PC-3 (cell line): ENCODE measurements at regions not wholly inside any gene's neighbourhood (a gene's known extent, or its start where the extent isn't known, plus 50 kb on each side); places are given as distances from the start of the nearest gene placed in this dataset.
"Not testable (repeated sequence)": the region's sequence is repeated elsewhere in the genome, so short reads cannot be mapped to it uniquely, and the experiment has no call there.

Experiments used
- ATAC-seq: fragments of 200-7000 bp; cut with Tn5 transposase; 2 replicates; pipeline ENCODE4 v1.9.1; 2020; ENCODE audit warnings: mild to moderate bottlenecking, moderate library complexity
- BruUV-seq: library from RNA; stranded (reverse); fragments of 400-500 nt; replicated peaks from 2 replicates; lab custom pipeline; 2021; lab: Mats Ljungman, UMichigan
- CTCF ChIA-PET: fragments of 300-600 bp; sonication (Branson Sonifier 250); formaldehyde crosslinking; loops from one replicate; lab custom pipeline; 2022; ENCODE audit warnings: antibody characterized with exemption; lab: Charles Lee
- POLR2A ChIA-PET: fragments of 300-600 bp; sonication (Branson Sonifier 250); formaldehyde crosslinking; loops from one replicate; lab custom pipeline; 2022; ENCODE audit warnings: antibody characterized with exemption; ENCODE audit not compliant: unreplicated experiment; lab: Charles Lee
- DNase-seq: peaks from one replicate; pipeline ENCODE4 v3.0.0-alpha.2; 2015
- H2AFZ ChIP-seq: fragments of 300-600 bp; sonication (generic); 2 replicates; pipeline ENCODE4 v1.6.0; 2016; ENCODE audit warnings: antibody characterized with exemption, low read length
- H3F3A ChIP-seq: fragments of 300-600 bp; sonication (generic); one replicate; pipeline ENCODE4 v1.6.0; 2017; ENCODE audit warnings: antibody characterized with exemption, low read length, control low read depth, mild to moderate bottlenecking; ENCODE audit not compliant: unreplicated experiment
- H3K27ac ChIP-seq: fragments of 300-600 bp; sonication (generic); 2 replicates; pipeline ENCODE4 v1.5.1; 2016; ENCODE audit warnings: mild to moderate bottlenecking, low read length
- H3K27me3 ChIP-seq: fragments of 300-600 bp; sonication (generic); 2 replicates; pipeline ENCODE4 v1.6.1; 2016; ENCODE audit warnings: low read length, mixed read lengths
- H3K36me3 ChIP-seq: fragments of 300-600 bp; sonication (generic); 2 replicates; pipeline ENCODE4 v1.6.1; 2016; ENCODE audit warnings: low read depth, mixed run types, low read length, mixed read lengths
- H3K4me1 ChIP-seq: fragments of 300-600 bp; sonication (generic); 2 replicates; pipeline ENCODE4 v1.5.1; 2016; ENCODE audit warnings: low read length; ENCODE audit not compliant: insufficient read depth
- H3K4me2 ChIP-seq: fragments of 300-600 bp; sonication (generic); 2 replicates; pipeline ENCODE4 v1.6.0; 2016; ENCODE audit warnings: low read length
- H3K4me3 ChIP-seq: fragments of 300-600 bp; sonication (generic); 2 replicates; pipeline ENCODE4 v1.5.1; 2016; ENCODE audit warnings: mild to moderate bottlenecking, low read length, mixed read lengths
- H3K79me2 ChIP-seq: fragments of 300-600 bp; sonication (generic); 2 replicates; pipeline ENCODE4 v1.6.1; 2017; ENCODE audit warnings: low read length, mixed read lengths
- H3K9ac ChIP-seq: fragments of 300-600 bp; sonication (generic); 2 replicates; pipeline ENCODE4 v1.6.0; 2016; ENCODE audit warnings: mild to moderate bottlenecking, low read length
- H3K9me2 ChIP-seq: fragments of 300-600 bp; sonication (generic); replicated peaks from 2 replicates; pipeline ENCODE4 v1.6.1; 2016; ENCODE audit warnings: mixed run types, low read length, mixed read lengths
- H3K9me3 ChIP-seq: fragments of 300-600 bp; sonication (generic); 2 replicates; pipeline ENCODE4 v1.6.1; 2016; ENCODE audit warnings: low read length, mixed read lengths
- H4K20me1 ChIP-seq: fragments of 300-600 bp; sonication (generic); 2 replicates; pipeline ENCODE4 v1.6.1; 2016; ENCODE audit warnings: low read length, mixed read lengths
- EZH2 ChIP-seq: fragments of 300-600 bp; sonication (generic); IDR thresholded peaks from one replicate; pipeline ENCODE4 v1.6.1; 2017; ENCODE audit warnings: antibody characterized with exemption, mild to moderate bottlenecking, low read length; ENCODE audit not compliant: unreplicated experiment
- EZH2phosphoT487 ChIP-seq: fragments of 300-600 bp; sonication (generic); IDR thresholded peaks from 2 replicates; pipeline ENCODE4 v1.6.1; 2018; ENCODE audit warnings: mild to moderate bottlenecking, antibody characterized with exemption, low read length, borderline replicate concordance
- intact Hi-C: fragments of 100-400 bp; cut with micrococcal nuclease; formaldehyde crosslinking; loops from 2 replicates; pipeline ENCODE4 v1.9.0; 2023
- TF ChIP-seq, protein P1 (sequence below): fragments of 300-600 bp; sonication (generic); conservative IDR thresholded peaks from 2 replicates; pipeline ENCODE4 v1.5.1; 2017; ENCODE audit warnings: antibody characterized with exemption, low read depth, mild to moderate bottlenecking, low read length

DNA sequence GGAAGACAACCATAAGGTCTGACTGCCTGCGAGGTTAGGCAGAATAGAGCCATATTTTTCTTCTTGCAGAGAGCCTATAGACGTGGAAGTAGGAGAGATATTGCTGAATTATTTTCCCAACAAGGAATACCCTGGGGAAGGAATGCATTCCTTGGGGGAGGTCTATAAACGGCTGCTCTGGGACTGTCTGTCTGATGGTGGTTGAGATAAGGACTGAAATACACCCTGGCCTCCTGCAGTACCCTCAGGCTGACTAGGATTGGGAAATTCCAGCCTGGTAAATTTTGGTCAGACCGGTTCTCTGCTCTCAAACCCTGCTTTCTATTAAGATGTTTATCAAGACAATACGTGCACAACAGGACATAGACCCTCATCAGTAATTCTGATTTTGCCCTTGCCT, 617.5 kb upstream of the GRIN3A start:
- no peaks in the 10 kb centered on the region for H3K79me2 ChIP-seq

DNA sequence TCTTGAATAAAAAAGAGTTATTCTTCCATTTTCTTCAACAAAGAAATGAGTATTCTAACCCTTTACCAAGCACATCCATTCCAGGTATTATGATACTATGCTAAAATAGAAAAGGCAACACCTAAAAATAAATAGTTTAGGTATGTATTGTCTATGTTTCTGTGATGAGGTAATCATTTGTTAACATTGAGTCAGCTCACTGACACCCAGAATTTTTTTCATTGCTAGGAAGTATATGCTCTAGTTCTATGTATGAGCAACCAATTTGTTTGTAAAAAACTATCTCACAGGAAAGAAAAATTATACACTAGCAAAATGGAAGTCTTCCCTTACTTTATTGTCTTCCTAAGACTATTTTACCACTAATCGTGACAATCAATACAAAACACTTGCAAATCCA, 615.6 kb upstream of the GRIN3A start:
- Histone ChIP-seq H3K27ac (no peak overlapping the region), H3K79me2 (no peaks in the 10 kb centered on the region), H3K4me2 (no peak overlapping the region), H3K27me3 (no peaks in the 10 kb centered on the region), H2AFZ (no peak overlapping the region), H3K9ac (no peak overlapping the region), H3K9me3 (no peaks in the 10 kb centered on the region), H3K4me3 (no peak overlapping the region), H3K4me1 (no peaks in the 10 kb centered on the region), H3F3A (no peaks in the 10 kb centered on the region), H3K9me2 (no peaks in the 10 kb centered on the region), H4K20me1 (no peaks in the 10 kb centered on the region), H3K36me3 (no peaks in the 10 kb centered on the region)
- BruUV-seq = no TSS peak
- CTCF ChIA-PET = no interaction called here
- intact Hi-C loops = no loop called here
- POLR2A ChIA-PET = no interaction called here
- ATAC-seq (no peak), DNase-seq (peak; percentile 7)
- TF ChIP-seq EZH2 = no peak
- TF ChIP-seq, protein P1, sequence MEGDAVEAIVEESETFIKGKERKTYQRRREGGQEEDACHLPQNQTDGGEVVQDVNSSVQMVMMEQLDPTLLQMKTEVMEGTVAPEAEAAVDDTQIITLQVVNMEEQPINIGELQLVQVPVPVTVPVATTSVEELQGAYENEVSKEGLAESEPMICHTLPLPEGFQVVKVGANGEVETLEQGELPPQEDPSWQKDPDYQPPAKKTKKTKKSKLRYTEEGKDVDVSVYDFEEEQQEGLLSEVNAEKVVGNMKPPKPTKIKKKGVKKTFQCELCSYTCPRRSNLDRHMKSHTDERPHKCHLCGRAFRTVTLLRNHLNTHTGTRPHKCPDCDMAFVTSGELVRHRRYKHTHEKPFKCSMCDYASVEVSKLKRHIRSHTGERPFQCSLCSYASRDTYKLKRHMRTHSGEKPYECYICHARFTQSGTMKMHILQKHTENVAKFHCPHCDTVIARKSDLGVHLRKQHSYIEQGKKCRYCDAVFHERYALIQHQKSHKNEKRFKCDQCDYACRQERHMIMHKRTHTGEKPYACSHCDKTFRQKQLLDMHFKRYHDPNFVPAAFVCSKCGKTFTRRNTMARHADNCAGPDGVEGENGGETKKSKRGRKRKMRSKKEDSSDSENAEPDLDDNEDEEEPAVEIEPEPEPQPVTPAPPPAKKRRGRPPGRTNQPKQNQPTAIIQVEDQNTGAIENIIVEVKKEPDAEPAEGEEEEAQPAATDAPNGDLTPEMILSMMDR = no peak
- no peak for TF ChIP-seq EZH2phosphoT487

More for the DNA sequence above, 617.5 kb upstream of the GRIN3A start:
- intact Hi-C loops = no loop called here
- H3K9ac ChIP-seq = no peak overlapping the region
- no peak overlapping the region for H3K27ac ChIP-seq
- ChIA-PET CTCF (no interaction called here), POLR2A (no interaction called here)
- TF ChIP-seq, protein P1 = no peak
- H4K20me1 ChIP-seq = no peaks in the 10 kb centered on the region
- no peak overlapping the region for H2AFZ ChIP-seq
- DNase-seq (no peak), ATAC-seq (no peak)
- no peaks in the 10 kb centered on the region for H3K27me3 ChIP-seq
- no peaks in the 10 kb centered on the region for H3K36me3 ChIP-seq
- H3F3A ChIP-seq = no peaks in the 10 kb centered on the region
- no peak overlapping the region for H3K4me3 ChIP-seq
- BruUV-seq = no TSS peak
- H3K4me1 ChIP-seq = no peaks in the 10 kb centered on the region
- H3K9me2 ChIP-seq = no peaks in the 10 kb centered on the region
- H3K4me2 ChIP-seq = no peak overlapping the region
- no peaks in the 10 kb centered on the region for H3K9me3 ChIP-seq

DNA sequence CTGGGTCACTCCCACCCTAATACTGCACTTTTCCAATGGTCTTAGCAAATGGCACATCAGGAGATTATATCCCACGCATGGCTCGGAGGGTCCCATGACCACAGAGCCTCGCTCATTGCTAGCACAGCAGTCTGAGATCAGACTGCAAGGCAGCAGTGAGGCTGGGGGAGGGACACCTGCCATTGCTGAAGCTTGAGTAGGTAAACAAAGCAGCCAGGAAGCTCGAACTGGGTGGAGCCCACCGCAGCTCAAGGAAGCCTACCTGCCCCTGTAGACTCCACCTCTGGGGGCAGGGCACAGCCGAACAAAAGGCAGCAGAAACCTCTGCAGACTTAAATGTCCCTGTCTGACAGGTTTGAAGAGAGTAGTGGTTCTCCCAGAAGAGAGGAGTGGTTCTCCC, 599.0 kb upstream of the GRIN3A start:
- H2AFZ ChIP-seq, H3K9ac ChIP-seq, H3K4me1 ChIP-seq, H3F3A ChIP-seq, H3K27ac ChIP-seq, ATAC-seq, CTCF ChIA-PET, H3K9me2 ChIP-seq, H3K4me2 ChIP-seq, DNase-seq, POLR2A ChIA-PET, intact Hi-C loops, H3K4me3 ChIP-seq, H3K79me2 ChIP-seq, H4K20me1 ChIP-seq, BruUV-seq, H3K9me3 ChIP-seq, H3K27me3 ChIP-seq, H3K36me3 ChIP-seq: not testable (repeated sequence)
